HG03460 (cell line): ENCODE measurements at regions not wholly inside any gene's neighbourhood (a gene's known extent, or its start where the extent isn't known, plus 50 kb on each side); places are given as distances from the start of the nearest gene placed in this dataset.
A peak's percentile ranks its signal among the peaks of the same experiment; 100 is the strongest.
"Not testable (repeated sequence)": the region's sequence is repeated elsewhere in the genome, so short reads cannot be mapped to it uniquely, and the experiment has no call there.

Experiments used
- ATAC-seq: cut with Tn5 transposase; IDR thresholded peaks from one replicate; pipeline ENCODE4 v1.9.1; 2021; ENCODE audit not compliant: unreplicated experiment

DNA sequence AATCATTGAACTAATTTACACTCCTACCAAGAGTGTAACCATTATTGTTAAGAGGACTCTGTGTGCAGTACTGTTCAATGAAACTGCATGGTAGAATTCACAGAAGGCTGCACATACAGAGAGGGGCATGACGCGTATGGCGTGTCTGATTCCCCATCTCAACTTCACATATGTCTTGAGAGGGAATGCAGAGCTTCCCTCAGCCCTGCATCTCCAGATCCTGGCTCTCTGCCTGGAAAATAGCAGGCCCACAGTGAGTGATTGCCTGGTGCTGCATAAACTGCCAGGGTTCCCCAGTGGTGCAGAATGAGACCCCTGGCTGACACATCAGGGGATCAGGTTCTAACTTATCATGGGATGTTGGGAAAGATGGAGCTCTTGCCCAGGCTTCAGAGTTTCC, 260.2 kb upstream of the ISX start:
- ATAC-seq, result no peak

GRCh38 chr22:34808618-34809017, 257.3 kb upstream of the ISX start:
- no peak for ATAC-seq

- no peak for ATAC-seq
These were observed 253.3 kb upstream of the ISX start for GRCh38 chr22:34812631-34813030.

- ATAC-seq, result no peak
These were observed 251.5 kb upstream of the ISX start for GRCh38 chr22:34814260-34815025.

DNA sequence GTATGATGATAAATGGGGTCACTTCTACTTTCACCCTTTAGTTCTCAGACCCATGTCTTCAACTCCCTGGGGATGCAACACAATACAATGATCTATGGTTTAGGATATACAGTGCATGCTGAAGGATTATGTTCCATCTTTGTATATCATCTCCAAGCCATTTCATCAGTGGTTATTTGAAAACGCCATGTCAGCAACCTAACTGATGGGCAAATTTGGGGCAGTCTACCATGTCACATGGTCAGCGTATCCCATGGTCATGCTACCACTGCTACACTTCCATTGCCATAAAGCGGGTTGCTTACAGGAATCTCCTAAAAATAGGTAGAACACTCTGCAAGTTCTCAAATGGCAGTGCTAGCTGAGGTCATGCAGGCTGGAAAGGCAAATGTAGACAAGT, 236.5 kb upstream of the ISX start:
- no peak for ATAC-seq

GRCh38 chr22:34834059-34834458, 231.9 kb upstream of the ISX start:
- ATAC-seq, result no peak

DNA sequence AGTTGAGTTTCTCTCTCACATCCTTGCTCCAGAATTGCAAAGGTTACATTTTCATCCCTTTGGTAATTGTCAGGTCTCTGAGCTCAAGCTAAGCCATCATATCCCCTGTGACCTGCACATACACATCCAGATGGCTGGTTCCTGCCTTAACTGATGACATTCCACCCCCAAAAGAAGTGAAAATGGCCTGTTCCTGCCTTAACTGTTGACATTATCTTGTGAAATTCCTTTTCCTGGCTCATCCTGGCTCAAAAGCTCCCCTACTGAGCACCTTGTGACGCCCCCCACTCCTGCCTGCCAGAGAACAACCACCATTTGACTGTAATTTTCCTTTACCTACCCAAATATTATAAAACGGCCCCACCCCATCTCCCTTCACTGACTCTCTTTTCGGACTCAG, 231.4 kb upstream of the ISX start:
- not testable (repeated sequence) for ATAC-seq

- no peak for ATAC-seq
These were observed 224.6 kb upstream of the ISX start for GRCh38 chr22:34841331-34841771.

GRCh38 chr22:34841911-34842310, 224.0 kb upstream of the ISX start:
- ATAC-seq, result no peak

DNA sequence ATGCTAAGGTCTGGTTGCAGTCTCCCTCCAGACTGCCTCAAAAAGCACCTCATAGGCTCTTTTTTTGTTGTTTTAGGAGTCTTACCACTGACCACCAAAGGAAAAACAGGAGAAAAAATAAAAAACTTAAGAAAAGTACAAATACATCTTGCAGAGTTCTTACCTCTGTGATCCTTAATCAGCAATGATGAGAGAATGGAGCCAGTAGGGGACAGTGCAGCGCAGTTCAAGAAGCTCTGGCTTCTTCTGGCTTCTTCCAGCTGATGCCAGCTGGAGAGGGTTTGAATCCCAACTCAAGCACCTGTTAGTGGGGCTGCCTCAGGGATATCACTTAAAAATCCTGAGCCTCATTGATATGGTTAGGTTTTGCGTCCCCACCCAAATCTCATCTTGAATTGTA, 223.3 kb upstream of the ISX start:
- no peak for ATAC-seq

DNA sequence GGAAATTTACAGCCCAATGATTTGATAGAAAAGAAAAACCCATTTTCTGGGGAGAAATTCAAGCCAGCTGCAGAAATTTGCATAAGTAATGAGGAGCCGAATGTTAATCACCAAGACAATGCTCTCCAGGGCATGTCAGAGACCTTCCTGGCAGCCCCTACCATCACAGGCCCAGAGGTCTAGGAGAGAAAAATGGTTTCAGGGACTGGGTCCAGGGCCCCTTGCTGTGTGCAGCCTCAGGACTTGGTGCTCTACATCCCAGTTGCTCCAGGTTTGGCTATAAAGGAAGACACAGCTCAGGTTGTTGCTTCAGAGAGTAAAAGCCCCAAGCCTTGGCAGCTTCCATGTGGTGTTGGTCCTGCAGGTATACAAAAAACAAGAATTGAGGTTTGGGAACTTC, 222.2 kb upstream of the ISX start:
- ATAC-seq, result not testable (repeated sequence)

DNA sequence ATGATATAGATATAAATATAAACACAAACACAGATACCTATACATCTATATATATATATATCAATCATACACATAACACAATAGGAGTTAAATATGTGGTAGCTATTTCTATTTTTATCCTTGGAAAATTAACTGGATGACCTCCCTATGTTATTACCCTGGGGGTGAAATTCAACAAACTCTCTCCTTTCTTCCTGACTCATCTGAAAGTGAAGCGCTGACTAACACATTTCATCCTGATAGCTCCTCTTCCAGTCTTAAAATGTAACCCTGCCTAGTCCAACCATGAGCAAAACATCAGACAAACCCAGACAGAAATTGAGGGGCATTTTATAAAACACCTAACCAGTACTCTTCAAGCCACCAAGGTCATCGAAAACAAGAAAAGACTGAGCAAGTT, 220.6 kb upstream of the ISX start:
- no peak for ATAC-seq

DNA sequence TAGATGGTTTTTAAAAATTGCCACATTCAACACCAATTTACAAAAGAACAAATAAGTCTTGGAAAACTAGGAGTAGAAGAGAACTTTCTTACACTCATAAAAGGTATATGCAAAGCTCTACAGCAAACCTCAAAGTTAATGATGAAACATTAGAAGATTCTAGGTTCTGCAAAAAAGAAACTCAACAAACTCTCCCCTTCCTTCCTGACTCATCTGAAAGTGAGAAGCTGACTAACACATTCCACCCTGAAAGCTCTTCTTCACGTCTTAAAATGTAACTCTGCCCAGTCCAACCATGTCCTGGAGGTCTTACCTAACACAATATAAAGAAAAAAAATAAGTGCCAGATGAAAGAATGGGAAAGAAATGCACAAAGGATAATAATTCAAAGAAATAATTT, 218.9 kb upstream of the ISX start:
- ATAC-seq, result peak; percentile 86

DNA sequence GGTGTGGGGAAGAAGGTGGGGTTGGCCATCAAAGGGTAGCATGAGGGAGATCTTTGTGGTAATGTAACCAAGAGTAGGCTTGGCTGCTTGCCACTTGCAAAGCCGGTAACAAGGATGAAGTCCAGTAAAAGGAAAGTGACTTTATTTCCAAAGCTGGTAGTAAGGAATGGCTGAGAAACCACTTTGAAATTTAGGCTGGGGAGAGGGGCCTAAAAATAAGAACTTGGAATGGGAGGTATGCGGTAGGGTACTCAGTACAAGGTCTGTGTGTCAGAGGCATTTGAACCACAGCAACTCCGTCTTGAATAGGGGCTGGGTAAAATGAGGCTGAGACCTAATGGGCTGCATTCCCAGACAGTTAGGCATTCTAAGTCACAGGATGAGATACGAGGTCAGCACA, 216.0 kb upstream of the ISX start:
- no peak for ATAC-seq

- ATAC-seq, result no peak
These were observed 213.9 kb upstream of the ISX start for GRCh38 chr22:34851918-34852662.

DNA sequence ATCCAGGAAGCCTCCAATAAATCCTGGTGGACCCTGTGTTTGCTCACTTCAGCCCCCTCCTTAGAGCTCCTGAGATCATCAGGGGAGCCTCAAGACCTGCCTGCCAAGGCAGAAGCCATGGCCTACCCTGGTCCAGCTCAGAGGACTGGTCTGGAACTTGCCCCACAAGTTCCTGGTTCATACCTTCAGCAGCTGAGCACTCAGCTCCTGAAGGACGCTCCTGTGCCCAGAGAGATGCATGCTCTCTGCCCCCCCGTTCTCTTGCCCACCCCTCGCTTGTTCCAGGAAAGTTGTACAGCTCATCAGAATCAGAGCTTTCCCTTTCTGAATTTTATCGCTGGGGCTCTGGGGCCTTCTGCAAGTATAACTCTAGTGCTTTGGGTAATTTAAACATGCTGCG, 210.5 kb upstream of the ISX start:
- ATAC-seq, result no peak

- no peak for ATAC-seq
These were observed 207.9 kb upstream of the ISX start for GRCh38 chr22:34858066-34858465.

GRCh38 chr22:34861787-34862186, 204.2 kb upstream of the ISX start:
- no peak for ATAC-seq

DNA sequence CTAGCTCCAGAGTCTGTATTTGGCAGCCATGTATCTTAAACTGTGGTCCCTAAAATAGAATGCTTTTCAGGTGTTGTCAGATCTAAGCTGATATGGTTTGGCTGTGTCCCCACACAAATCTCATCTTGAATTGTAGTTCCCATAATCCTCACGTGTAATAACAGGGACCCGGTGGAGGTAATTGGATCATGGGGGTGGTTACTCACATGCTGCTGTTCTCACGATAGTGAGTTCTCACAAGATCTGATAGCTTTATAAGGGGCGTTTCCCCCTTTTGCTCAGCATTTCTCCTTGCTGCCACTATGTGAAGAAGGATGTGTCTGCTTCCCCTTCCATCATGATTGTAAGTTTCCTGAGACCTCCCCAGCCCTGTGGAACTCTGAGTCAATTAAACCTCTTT, 199.9 kb upstream of the ISX start:
- no peak for ATAC-seq

DNA sequence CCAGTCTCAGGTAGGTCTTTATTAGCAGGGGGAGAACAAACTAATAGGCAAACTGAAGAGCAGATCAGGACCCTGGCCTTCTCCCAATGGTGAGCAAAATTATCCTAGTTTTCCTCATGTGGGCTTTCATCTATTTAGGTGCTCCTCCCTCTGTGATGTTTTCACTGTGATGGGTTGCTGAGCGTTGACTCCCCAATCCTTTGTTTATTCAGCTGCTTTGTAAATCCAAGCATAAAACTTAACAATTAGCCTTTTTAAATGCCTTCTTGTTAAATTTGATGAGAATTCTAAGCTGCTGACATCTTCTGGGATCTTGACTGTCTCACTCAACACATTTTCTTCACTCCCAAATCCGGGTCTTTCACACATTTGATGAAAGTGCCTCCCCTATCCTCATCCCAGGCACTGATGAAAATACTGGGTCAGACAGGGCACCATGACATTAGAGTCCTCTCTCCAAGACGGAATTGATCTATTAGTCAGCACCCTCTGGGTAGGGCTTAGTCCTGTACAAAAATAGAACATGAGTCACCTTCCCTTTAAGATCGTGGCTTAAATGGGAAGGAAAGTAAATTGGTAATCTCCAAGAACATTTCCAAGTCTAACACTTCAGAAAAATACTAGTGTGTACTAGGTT, 199.3 kb upstream of the ISX start:
- ATAC-seq, result no peak

- no peak for ATAC-seq
These were observed 188.5 kb upstream of the ISX start for GRCh38 chr22:34877506-34877905.

DNA sequence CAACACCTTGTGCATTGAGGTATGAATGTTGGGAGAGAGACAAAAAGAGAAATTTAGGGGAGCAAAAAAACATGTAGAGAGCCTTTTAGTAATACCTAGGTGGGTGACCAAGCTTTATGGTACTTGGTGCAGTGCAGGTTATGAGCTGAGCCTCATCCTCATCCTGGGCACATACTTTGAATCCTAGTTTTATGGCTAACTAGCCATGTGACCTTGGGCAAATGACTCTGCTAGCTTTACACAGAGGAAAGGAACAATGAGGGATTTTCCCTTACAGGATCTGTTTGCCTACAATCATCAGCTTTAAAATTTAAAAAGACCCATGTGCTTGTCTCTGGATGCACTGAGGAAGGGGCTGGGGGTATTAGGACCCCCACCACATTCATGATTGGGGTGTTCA, 187.8 kb upstream of the ISX start:
- no peak for ATAC-seq
